GM10248 (cell line): ENCODE measurements at regions not wholly inside any gene's neighbourhood (a gene's known extent, or its start where the extent isn't known, plus 50 kb on each side); places are given as distances from the start of the nearest gene placed in this dataset.

Source experiments
- CTCF ChIA-PET: fragments of 300-600 bp; sonication (Branson Sonifier 250); formaldehyde crosslinking; extraction: SDS; loops from one replicate; lab custom pipeline; 2021; ENCODE audit warnings: antibody characterized with exemption; lab: Yijun Ruan, JAX
- POLR2A ChIA-PET: fragments of 350-650 bp; sonication (Branson Sonifier 250); formaldehyde crosslinking; extraction: SDS; loops from one replicate; lab custom pipeline; 2020; ENCODE audit warnings: antibody characterized with exemption; lab: Yijun Ruan, JAX
- DNase-seq: peaks from one replicate; pipeline ENCODE4 v3.0.0; 2012; ENCODE audit errors: extremely low spot score
- TF ChIP-seq, protein P1 (sequence below): IDR thresholded peaks from 2 replicates; pipeline ENCODE4 v1.5.1; 2012; ENCODE audit warnings: mild to moderate bottlenecking, low read depth; ENCODE audit errors: extremely low read depth, missing control alignments, control extremely low read depth

DNA sequence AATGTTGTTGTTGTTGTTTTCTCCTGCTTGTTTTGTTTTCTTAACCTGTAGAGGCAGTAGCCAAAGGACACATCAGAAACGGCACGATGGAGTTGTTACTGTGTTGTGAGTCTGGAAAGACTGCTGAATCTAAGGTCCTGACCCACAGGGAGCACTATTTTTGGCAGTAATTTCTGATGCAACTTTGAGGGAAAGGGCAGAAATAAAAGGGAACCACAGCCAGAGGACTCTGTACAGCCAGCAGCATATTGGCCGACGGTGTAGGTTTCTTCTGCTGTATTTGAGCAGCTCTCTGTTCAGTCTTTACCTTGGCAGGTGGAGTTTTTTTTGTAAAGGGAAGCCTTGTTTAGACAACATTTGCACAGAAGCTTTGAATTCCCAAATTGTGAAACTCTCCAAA lies 203.0 kb upstream of the GPR101 start:
- no peak for DNase-seq

DNA sequence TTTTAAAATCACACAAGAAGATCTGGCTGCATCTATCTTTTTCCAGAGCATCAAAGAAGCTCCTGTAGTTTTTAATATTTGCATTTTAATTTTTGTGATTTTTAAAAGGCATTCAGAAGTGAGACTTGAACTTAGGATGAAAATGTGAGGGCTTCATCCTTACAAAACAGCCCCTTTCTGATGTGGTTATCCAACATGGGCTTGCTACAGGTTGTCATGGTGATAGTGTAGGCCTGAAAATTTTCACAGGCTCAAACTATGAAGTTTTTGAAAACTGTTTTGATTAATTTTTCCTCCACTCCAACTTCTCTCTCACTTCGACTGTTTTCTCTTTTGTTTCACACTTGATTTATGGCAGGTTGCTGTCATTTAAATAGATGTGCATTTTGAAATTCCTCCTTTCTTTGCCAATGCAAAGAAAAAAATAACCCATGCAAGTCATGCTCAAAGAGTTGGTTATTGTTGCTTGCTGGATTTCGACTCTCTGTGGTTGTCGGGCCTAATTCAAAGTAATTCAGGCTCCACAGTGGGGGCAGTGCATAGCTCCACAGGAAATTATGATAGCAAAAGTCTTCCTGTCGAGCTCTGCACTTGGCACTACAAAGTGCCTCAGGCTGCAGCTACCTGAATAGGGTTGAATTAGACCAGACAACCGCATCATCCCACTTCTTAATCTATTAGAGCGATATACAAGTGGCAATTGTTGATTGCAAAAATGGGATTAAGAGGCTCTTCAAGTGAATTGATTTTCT lies 201.0 kb upstream of the GPR101 start:
- TF ChIP-seq, protein P1, sequence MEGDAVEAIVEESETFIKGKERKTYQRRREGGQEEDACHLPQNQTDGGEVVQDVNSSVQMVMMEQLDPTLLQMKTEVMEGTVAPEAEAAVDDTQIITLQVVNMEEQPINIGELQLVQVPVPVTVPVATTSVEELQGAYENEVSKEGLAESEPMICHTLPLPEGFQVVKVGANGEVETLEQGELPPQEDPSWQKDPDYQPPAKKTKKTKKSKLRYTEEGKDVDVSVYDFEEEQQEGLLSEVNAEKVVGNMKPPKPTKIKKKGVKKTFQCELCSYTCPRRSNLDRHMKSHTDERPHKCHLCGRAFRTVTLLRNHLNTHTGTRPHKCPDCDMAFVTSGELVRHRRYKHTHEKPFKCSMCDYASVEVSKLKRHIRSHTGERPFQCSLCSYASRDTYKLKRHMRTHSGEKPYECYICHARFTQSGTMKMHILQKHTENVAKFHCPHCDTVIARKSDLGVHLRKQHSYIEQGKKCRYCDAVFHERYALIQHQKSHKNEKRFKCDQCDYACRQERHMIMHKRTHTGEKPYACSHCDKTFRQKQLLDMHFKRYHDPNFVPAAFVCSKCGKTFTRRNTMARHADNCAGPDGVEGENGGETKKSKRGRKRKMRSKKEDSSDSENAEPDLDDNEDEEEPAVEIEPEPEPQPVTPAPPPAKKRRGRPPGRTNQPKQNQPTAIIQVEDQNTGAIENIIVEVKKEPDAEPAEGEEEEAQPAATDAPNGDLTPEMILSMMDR, result no peak
- ChIA-PET CTCF (no interaction called here), POLR2A (no interaction called here)
- DNase-seq, result no peak

More for the DNA sequence above, 203.0 kb upstream of the GPR101 start:
- POLR2A ChIA-PET, result no interaction called here
- TF ChIP-seq, protein P1, result no peak
- CTCF ChIA-PET, result no interaction called here

DNA sequence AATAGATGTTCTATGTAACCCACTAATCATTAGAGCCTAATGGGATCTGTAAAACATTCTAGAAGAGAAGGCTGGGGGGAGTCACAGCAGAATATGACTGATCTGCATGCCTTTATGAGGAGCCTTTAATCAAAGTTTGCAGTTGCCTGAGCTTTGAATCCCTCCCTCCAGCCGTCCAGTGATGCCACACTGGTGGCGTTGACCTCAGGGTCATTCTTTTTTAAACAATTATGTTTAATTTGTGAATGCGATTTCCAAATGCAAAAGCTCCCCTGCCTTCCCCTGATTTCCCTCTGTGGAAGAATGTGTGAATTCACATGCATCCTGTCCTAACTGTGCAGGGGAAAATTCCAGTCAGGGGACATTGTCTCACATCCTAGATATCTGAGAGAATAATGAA lies 199.7 kb upstream of the GPR101 start:
- TF ChIP-seq, protein P1, result no peak
- CTCF ChIA-PET, result no interaction called here
- POLR2A ChIA-PET, result no interaction called here
- DNase-seq, result no peak

DNA sequence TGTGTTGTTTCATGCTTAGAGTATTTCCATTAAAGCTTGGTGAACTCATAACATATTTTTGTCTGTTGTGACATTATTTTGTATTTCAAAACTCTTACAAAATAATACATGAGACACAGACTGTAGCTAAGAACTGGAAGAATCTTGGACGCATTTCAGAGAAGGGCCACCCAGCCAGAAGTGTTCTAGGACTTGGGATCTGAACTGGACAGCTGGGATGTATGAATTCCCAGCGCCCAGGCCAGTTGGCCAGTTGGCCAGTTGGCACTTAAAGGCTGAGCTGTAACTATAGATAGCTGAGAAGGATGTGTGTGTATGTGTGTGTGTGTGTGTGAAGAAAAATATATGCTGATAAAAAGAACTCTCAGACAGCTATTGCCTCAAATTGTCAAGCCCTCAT lies 193.4 kb upstream of the GPR101 start:
- DNase-seq, result no peak
- POLR2A ChIA-PET, result no interaction called here
- TF ChIP-seq, protein P1, result no peak
- CTCF ChIA-PET, result no interaction called here

DNA sequence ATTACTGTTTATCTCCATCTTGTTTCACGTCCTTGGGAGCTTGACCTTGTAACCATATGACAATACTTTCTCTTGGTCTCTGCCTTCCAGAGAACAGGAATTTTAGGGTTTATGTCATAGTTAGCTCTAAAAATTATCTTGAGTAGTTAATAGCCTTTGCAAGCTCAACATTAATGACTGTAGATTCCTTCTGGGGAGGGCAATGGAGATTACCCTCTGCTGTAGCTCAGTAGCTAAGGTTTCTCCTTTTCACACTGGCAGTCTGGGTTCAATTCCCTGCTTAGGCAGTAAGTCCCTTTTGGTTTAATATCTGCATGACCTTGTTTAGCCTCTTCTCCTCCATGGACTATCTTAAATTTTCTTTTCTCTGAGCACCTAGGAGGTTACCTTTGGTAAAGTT lies 181.7 kb upstream of the GPR101 start:
- ChIA-PET CTCF (no interaction called here), POLR2A (no interaction called here)
- no peak for DNase-seq

DNA sequence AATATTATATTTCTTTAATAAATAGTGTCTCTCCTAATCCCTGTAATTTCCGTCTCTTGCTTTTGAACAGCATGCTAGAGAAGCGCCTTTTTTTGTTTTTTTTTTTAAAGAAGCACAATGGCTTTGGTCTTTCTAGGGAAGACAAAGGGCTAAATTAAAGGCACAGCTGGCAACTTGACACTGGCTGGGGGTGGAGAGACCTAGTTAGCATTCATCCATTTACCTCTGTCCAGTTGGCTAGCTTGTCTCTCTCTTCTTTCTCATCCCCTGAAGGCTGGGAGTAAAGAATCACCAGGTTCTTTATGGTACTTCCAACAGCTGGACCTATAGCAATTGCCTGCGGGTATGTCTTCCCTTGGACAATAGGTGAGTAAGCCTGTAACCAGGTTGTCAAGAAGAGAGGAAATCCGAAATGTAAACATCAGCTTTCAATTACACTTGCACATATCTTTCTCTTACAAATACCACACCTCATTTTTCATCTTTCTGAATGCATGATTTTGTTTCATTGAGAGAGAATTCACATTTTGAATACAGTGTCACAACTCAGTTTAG lies 178.4 kb upstream of the GPR101 start:
- DNase-seq, result no peak
- TF ChIP-seq, protein P1, result no peak
- POLR2A ChIA-PET, result no interaction called here
- CTCF ChIA-PET, result no interaction called here

More for the DNA sequence above, 181.7 kb upstream of the GPR101 start:
- TF ChIP-seq, protein P1, result no peak
